MM.1S (cell line): ENCODE measurements at regions not wholly inside any gene's neighbourhood (a gene's known extent, or its start where the extent isn't known, plus 50 kb on each side); places are given as distances from the start of the nearest gene placed in this dataset.

Experiments used
- EZH2 ChIP-seq: fragments of 300-600 bp; sonication (generic); optimal IDR thresholded peaks from 2 replicates; pipeline ENCODE3; 2017; ENCODE audit warnings: low read depth, mild to moderate bottlenecking, antibody characterized with exemption, low read length, mixed read lengths
- TF ChIP-seq, protein P1 (sequence below): fragments of 300-600 bp; sonication (generic); IDR thresholded peaks from 2 replicates; pipeline ENCODE4 v1.5.1; 2016; ENCODE audit warnings: antibody characterized with exemption, low read length, mixed read lengths

DNA sequence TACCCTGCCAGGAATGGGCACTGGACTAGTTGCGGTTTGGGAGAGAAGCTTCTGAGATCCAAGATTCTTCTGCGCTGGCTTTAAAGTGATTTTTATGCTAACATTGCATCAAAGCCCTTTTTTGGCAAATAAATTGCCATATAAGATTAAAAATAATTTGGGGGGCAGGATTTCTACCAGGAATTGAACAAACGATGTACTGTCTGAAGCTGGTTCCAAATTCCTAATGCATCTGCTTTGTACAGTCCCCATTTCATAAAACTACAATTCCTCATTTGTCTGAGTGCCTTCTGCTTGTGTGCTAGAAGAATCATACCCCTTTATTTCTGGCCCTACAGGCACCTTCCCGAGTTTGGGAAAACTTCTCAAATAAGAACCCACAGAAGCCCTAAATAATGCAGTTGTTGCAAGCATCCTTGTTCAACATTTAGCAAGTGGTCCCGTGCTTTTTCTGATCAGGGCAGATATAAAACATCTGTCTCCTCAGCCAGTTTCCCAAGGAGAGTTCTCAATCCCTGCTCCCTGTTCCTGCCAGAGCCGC lies 349.7 kb downstream of the PTEN start:
- TF ChIP-seq, protein P1, sequence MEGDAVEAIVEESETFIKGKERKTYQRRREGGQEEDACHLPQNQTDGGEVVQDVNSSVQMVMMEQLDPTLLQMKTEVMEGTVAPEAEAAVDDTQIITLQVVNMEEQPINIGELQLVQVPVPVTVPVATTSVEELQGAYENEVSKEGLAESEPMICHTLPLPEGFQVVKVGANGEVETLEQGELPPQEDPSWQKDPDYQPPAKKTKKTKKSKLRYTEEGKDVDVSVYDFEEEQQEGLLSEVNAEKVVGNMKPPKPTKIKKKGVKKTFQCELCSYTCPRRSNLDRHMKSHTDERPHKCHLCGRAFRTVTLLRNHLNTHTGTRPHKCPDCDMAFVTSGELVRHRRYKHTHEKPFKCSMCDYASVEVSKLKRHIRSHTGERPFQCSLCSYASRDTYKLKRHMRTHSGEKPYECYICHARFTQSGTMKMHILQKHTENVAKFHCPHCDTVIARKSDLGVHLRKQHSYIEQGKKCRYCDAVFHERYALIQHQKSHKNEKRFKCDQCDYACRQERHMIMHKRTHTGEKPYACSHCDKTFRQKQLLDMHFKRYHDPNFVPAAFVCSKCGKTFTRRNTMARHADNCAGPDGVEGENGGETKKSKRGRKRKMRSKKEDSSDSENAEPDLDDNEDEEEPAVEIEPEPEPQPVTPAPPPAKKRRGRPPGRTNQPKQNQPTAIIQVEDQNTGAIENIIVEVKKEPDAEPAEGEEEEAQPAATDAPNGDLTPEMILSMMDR, result no peak
- no peak for TF ChIP-seq EZH2
